ENCODE measurements at regions not wholly inside any gene's neighbourhood (a gene's known extent, or its start where the extent isn't known, plus 50 kb on each side); places are given as distances from the start of the nearest gene placed in this dataset.
A peak's percentile ranks its signal among the peaks of the same experiment; 100 is the strongest.

- Mint-ChIP-seq H3K27me3 (ENCODE audit: unreplicated experiment) (peaks cover 3% of the 10 kb centered on the region), H3K4me3 (ENCODE audit: unreplicated experiment) (no peak overlapping the region), H3K36me3 (ENCODE audit: low read depth, unreplicated experiment) (no peaks in the 10 kb centered on the region), H3K27ac (ENCODE audit: unreplicated experiment) (no peak overlapping the region), H3K9me3 (ENCODE audit: unreplicated experiment) (no peaks in the 10 kb centered on the region), H3K4me1 (ENCODE audit: unreplicated experiment) (peaks cover 3% of the 10 kb centered on the region)
- DNase-seq (ENCODE audit: low spot score), result no peak
- TF ChIP-seq CTCF (IDR thresholded peaks at IDR 0.05; ENCODE audit: unreplicated experiment), result no peak
Observed at GRCh38 chr10:3857318-3857717, 72.3 kb upstream of the KLF6 start.

GRCh38 chr10:3856593-3856992 lies 71.6 kb upstream of the KLF6 start:
- H3K9me3 Mint-ChIP-seq (ENCODE audit: unreplicated experiment), result no peaks in the 10 kb centered on the region

GRCh38 chr10:3853547-3854303 lies 68.7 kb upstream of the KLF6 start:
- Mint-ChIP-seq H3K4me3 (ENCODE audit: unreplicated experiment) (no peak overlapping the region), H3K27me3 (ENCODE audit: unreplicated experiment) (peaks cover 3% of the 10 kb centered on the region), H3K4me1 (ENCODE audit: unreplicated experiment) (peaks cover 12% of the 10 kb centered on the region), H3K27ac (ENCODE audit: unreplicated experiment) (no peak overlapping the region), H3K9me3 (ENCODE audit: unreplicated experiment) (no peaks in the 10 kb centered on the region), H3K36me3 (ENCODE audit: low read depth, unreplicated experiment) (no peaks in the 10 kb centered on the region)
- DNase-seq (ENCODE audit: low spot score), result no peak
- TF ChIP-seq CTCF (IDR thresholded peaks at IDR 0.05; ENCODE audit: unreplicated experiment), result no peak

More at GRCh38 chr10:3856593-3856992, 71.6 kb upstream of the KLF6 start:
- Mint-ChIP-seq H3K36me3 (ENCODE audit: low read depth, unreplicated experiment) (no peaks in the 10 kb centered on the region), H3K27ac (ENCODE audit: unreplicated experiment) (no peak overlapping the region), H3K27me3 (ENCODE audit: unreplicated experiment) (peaks cover 3% of the 10 kb centered on the region), H3K4me3 (ENCODE audit: unreplicated experiment) (no peak overlapping the region), H3K4me1 (ENCODE audit: unreplicated experiment) (peaks cover 9% of the 10 kb centered on the region)
- no peak for DNase-seq (ENCODE audit: low spot score)
- no peak for TF ChIP-seq CTCF (IDR thresholded peaks at IDR 0.05; ENCODE audit: unreplicated experiment)

GRCh38 chr10:3853016-3853415 lies 68.0 kb upstream of the KLF6 start:
- H3K4me3 Mint-ChIP-seq (ENCODE audit: unreplicated experiment), result no peak overlapping the region
- no peak for DNase-seq (ENCODE audit: low spot score)
- TF ChIP-seq CTCF (IDR thresholded peaks at IDR 0.05; ENCODE audit: unreplicated experiment), result no peak
- H3K4me1 Mint-ChIP-seq (ENCODE audit: unreplicated experiment), result peaks cover 12% of the 10 kb centered on the region
- H3K36me3 Mint-ChIP-seq (ENCODE audit: low read depth, unreplicated experiment), result no peaks in the 10 kb centered on the region
- H3K27me3 Mint-ChIP-seq (ENCODE audit: unreplicated experiment), result peaks cover 3% of the 10 kb centered on the region
- H3K9me3 Mint-ChIP-seq (ENCODE audit: unreplicated experiment), result no peaks in the 10 kb centered on the region
- H3K27ac Mint-ChIP-seq (ENCODE audit: unreplicated experiment), result no peak overlapping the region

- no peak for DNase-seq (ENCODE audit: low spot score)
- TF ChIP-seq CTCF (IDR thresholded peaks at IDR 0.05; ENCODE audit: unreplicated experiment), result no peak
- peaks cover 12% of the 10 kb centered on the region for H3K4me1 Mint-ChIP-seq (ENCODE audit: unreplicated experiment)
- H3K4me3 Mint-ChIP-seq (ENCODE audit: unreplicated experiment), result no peak overlapping the region
- H3K36me3 Mint-ChIP-seq (ENCODE audit: low read depth, unreplicated experiment), result no peaks in the 10 kb centered on the region
- H3K9me3 Mint-ChIP-seq (ENCODE audit: unreplicated experiment), result no peaks in the 10 kb centered on the region
- peak overlapping the region; percentile 24 for H3K27ac Mint-ChIP-seq (ENCODE audit: unreplicated experiment)
- peaks cover 3% of the 10 kb centered on the region for H3K27me3 Mint-ChIP-seq (ENCODE audit: unreplicated experiment)
Observed at GRCh38 chr10:3852147-3852904, 67.3 kb upstream of the KLF6 start.

Measured in endothelial cell (in vitro differentiated cells).